ENCODE measurements at regions not wholly inside any gene's neighbourhood (a gene's known extent, or its start where the extent isn't known, plus 50 kb on each side); places are given as distances from the start of the nearest gene placed in this dataset.

DNA sequence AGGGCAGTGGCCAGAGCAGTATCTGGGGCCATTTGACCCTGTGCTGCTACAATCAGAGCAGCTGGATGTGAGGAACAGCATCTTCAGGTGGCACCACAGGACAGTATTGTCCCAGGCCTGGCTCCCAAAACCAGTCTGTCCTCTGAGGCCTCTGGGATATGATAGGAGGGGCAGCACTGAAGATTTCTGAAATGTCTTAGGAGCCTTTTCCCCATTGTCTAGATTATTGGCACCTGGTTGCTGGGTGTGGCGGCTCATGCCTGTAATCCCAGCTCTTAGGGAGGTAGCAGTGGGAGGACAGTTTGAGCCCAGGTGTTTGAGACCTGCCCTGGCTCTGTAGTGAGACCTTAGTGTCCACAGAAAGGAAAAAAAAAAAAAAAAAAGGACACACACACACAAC lies 137.6 kb upstream of the FOXN2 start:
- Histone ChIP-seq H3K4me1 (no peaks in the 10 kb centered on the region), H3K4me3 (no peak overlapping the region), H3K27ac (no peak overlapping the region), H3K36me3 (no peaks in the 10 kb centered on the region), H3K27me3 (no peaks in the 10 kb centered on the region), H3K9me3 (no peaks in the 10 kb centered on the region)
- WGBS, 2 donors = 86 to 89% methylated on average over 1 of the region's 1 CpG
- TF ChIP-seq, protein P1, sequence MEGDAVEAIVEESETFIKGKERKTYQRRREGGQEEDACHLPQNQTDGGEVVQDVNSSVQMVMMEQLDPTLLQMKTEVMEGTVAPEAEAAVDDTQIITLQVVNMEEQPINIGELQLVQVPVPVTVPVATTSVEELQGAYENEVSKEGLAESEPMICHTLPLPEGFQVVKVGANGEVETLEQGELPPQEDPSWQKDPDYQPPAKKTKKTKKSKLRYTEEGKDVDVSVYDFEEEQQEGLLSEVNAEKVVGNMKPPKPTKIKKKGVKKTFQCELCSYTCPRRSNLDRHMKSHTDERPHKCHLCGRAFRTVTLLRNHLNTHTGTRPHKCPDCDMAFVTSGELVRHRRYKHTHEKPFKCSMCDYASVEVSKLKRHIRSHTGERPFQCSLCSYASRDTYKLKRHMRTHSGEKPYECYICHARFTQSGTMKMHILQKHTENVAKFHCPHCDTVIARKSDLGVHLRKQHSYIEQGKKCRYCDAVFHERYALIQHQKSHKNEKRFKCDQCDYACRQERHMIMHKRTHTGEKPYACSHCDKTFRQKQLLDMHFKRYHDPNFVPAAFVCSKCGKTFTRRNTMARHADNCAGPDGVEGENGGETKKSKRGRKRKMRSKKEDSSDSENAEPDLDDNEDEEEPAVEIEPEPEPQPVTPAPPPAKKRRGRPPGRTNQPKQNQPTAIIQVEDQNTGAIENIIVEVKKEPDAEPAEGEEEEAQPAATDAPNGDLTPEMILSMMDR (IDR thresholded peaks at IDR 0.05) = no peak
- TF ChIP-seq POLR2AphosphoS5 (IDR thresholded peaks at IDR 0.05) (no peak), POLR2A (IDR thresholded peaks at IDR 0.05) (no peak), EP300 (IDR thresholded peaks at IDR 0.05) (no peak)
- DNase-seq = no peak
- no peak for ATAC-seq (ENCODE audit: low FRiP score in 2 of 2)

GRCh38 chr2:48178611-48179010 lies 135.9 kb upstream of the FOXN2 start:
- H3K9me3 ChIP-seq = no peaks in the 10 kb centered on the region
- no peak overlapping the region for H3K27ac ChIP-seq
- WGBS, 2 donors = 82 to 92% methylated on average over 3 of the region's 3 CpGs
- no peak for ATAC-seq (ENCODE audit: low FRiP score in 2 of 2)
- H3K4me1 ChIP-seq = no peaks in the 10 kb centered on the region
- no peak for TF ChIP-seq POLR2AphosphoS5 (IDR thresholded peaks at IDR 0.05)
- no peak for TF ChIP-seq EP300 (IDR thresholded peaks at IDR 0.05)
- TF ChIP-seq, protein P1 (IDR thresholded peaks at IDR 0.05) = no peak
- TF ChIP-seq POLR2A (IDR thresholded peaks at IDR 0.05) = no peak
- H3K4me3 ChIP-seq = no peak overlapping the region
- no peak for DNase-seq
- no peaks in the 10 kb centered on the region for H3K27me3 ChIP-seq
- H3K36me3 ChIP-seq = no peaks in the 10 kb centered on the region

DNA sequence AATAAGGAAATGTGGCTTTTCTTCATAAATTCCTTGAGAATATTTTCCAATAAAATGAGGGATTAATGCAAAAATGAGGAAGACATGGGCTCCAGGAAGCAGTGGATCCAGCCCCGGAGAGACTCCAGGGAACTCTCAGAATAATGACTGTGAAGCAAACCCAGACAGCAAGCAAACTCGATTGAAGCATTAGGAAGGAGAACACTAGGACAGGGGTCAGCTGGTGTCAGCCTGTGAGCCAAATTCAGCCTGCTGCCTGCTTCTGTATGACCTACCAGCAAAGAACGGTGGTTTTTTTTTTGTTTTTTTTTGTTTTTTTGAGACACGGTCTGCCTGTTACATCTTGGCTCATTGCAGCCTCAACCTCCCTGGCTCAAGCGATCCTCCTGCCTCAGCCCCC lies 133.9 kb upstream of the FOXN2 start:
- Histone ChIP-seq H3K4me3 (no peak overlapping the region), H3K27me3 (no peaks in the 10 kb centered on the region), H3K27ac (no peak overlapping the region), H3K36me3 (no peaks in the 10 kb centered on the region), H3K4me1 (no peaks in the 10 kb centered on the region), H3K9me3 (no peaks in the 10 kb centered on the region)
- DNase-seq (peak in 1 of 2 donors; percentile 29), ATAC-seq (ENCODE audit: low FRiP score in 2 of 2) (no peak)
- 76 to 79% methylated on average over 5 of the region's 5 CpGs for WGBS, 2 donors
- TF ChIP-seq EP300 (IDR thresholded peaks at IDR 0.05) (no peak), POLR2AphosphoS5 (IDR thresholded peaks at IDR 0.05) (no peak), POLR2A (IDR thresholded peaks at IDR 0.05) (no peak)
- TF ChIP-seq, protein P1 (IDR thresholded peaks at IDR 0.05) = no peak

DNA sequence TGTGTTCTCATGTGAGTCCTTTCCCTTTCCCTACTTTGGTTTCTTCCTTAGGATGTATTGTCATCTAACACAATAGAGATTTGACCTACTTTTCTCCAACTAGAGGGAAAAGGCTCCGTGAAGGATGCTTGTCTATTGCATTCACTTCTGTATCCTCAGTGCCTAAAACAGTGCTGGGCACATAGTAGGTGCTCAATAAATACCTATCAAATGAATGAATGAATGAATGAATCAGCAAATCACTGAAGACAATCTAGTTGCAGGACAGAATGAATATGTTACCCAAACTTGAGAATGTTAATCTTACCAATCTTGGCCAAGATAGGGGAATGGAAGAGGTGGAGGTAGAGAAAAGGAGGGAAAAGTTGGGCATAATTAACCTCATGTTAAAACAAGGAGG lies 131.2 kb upstream of the FOXN2 start:
- no peak overlapping the region for H3K27ac ChIP-seq
- DNase-seq (no peak), ATAC-seq (ENCODE audit: low FRiP score in 2 of 2) (no peak)
- H3K27me3 ChIP-seq = no peaks in the 10 kb centered on the region
- WGBS, 2 donors = 92 to 100% methylated on average over 1 of the region's 1 CpG
- H3K36me3 ChIP-seq = no peaks in the 10 kb centered on the region
- no peaks in the 10 kb centered on the region for H3K9me3 ChIP-seq
- TF ChIP-seq POLR2AphosphoS5 (IDR thresholded peaks at IDR 0.05) = no peak
- TF ChIP-seq POLR2A (IDR thresholded peaks at IDR 0.05) = no peak
- TF ChIP-seq, protein P1 (IDR thresholded peaks at IDR 0.05) = no peak
- no peak for TF ChIP-seq EP300 (IDR thresholded peaks at IDR 0.05)
- H3K4me3 ChIP-seq = no peak overlapping the region
- H3K4me1 ChIP-seq = no peaks in the 10 kb centered on the region

DNA sequence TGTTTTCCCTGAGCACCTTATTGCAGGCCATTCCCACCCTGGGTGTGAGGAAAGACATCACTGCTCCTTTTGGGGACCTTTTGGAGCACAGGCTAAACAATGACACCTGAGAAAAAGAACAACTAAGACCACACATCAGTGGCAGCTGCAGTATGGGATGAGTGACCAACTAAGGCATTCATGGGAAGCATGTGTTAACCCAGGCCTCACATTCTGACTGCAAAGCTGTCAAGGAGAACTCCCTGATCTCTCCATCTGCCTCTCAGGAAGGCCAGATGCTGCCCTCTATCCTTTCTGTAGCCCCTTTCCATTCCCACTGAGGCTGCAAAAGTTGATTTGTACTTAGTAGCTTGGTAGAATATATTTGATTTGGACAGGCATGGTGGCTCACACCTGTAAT lies 130.5 kb upstream of the FOXN2 start:
- no peak overlapping the region for H3K4me3 ChIP-seq
- H3K27me3 ChIP-seq = no peaks in the 10 kb centered on the region
- TF ChIP-seq EP300 (IDR thresholded peaks at IDR 0.05) = no peak
- no peaks in the 10 kb centered on the region for H3K4me1 ChIP-seq
- no peak for ATAC-seq (ENCODE audit: low FRiP score in 2 of 2)
- H3K9me3 ChIP-seq = no peaks in the 10 kb centered on the region
- no peak for DNase-seq
- H3K27ac ChIP-seq = no peak overlapping the region
- H3K36me3 ChIP-seq = no peaks in the 10 kb centered on the region
